ENCODE measurements at regions not wholly inside any gene's neighbourhood (a gene's known extent, or its start where the extent isn't known, plus 50 kb on each side); places are given as distances from the start of the nearest gene placed in this dataset.
"Not testable (repeated sequence)": the region's sequence is repeated elsewhere in the genome, so short reads cannot be mapped to it uniquely, and the experiment has no call there.

DNA sequence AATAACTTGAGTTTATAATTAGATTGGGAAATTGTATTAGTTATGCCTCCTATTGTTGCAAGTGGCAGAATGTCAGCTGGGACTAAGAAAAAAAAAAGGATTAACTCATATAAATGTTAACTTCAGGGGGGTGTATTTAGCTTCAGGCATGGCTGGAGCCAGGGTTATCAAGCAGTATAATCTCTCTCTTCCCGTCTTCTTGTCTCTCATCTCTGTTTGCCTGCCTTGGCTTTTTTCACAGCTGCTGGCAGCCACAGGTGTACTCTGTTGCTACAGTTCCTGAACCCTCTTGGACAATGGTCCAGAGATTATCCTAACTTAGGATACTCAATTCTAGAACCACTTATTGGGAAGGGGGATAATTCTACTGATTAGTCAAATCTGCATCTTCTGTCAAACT lies 370.7 kb upstream of the MEX3C start:
- Histone ChIP-seq H3K4me1 (ENCODE audit: control insufficient read depth in 5 of 5, insufficient read depth in 5 of 5, low read length in 5 of 5) (no peaks in the 10 kb centered on the region), H3K27ac (ENCODE audit: low read depth in 1 of 2, low read length in 1 of 2) (no peak overlapping the region), H3K9me3 (ENCODE audit: control insufficient read depth in 4 of 4, insufficient read depth in 3 of 4, low read length in 3 of 4) (peaks cover 0 to 2% (median 0%) of the 10 kb centered on the region in 4 donors), H3K36me3 (ENCODE audit: control insufficient read depth in 4 of 4, insufficient read depth in 4 of 4, low read length in 4 of 4) (no peaks in the 10 kb centered on the region), H3K27me3 (ENCODE audit: control insufficient read depth in 3 of 3, insufficient read depth in 3 of 3, low read length in 2 of 3) (no peaks in the 10 kb centered on the region), H3K9ac (ENCODE audit: insufficient read depth in 1 of 2, low read length in 2 of 2) (no peak overlapping the region), H3K4me3 (no peak overlapping the region)
- no peak for DNase-seq
- no peak for ATAC-seq (ENCODE audit: insufficient read depth, low FRiP score)
- 69 to 75% methylated on average over 1 of the region's 1 CpG for WGBS, 2 donors
- TF ChIP-seq, protein P1, sequence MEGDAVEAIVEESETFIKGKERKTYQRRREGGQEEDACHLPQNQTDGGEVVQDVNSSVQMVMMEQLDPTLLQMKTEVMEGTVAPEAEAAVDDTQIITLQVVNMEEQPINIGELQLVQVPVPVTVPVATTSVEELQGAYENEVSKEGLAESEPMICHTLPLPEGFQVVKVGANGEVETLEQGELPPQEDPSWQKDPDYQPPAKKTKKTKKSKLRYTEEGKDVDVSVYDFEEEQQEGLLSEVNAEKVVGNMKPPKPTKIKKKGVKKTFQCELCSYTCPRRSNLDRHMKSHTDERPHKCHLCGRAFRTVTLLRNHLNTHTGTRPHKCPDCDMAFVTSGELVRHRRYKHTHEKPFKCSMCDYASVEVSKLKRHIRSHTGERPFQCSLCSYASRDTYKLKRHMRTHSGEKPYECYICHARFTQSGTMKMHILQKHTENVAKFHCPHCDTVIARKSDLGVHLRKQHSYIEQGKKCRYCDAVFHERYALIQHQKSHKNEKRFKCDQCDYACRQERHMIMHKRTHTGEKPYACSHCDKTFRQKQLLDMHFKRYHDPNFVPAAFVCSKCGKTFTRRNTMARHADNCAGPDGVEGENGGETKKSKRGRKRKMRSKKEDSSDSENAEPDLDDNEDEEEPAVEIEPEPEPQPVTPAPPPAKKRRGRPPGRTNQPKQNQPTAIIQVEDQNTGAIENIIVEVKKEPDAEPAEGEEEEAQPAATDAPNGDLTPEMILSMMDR (IDR thresholded peaks at IDR 0.05; ENCODE audit: control extremely low read depth, extremely low read depth): no peak

- WGBS, 2 donors: 70 to 80% methylated on average over 2 of the region's 2 CpGs
- Histone ChIP-seq H3K4me3 (no peak overlapping the region), H3K9me3 (ENCODE audit: control insufficient read depth in 4 of 4, insufficient read depth in 3 of 4, low read length in 3 of 4) (peaks cover 0 to 4% (median 0%) of the 10 kb centered on the region in 4 donors), H3K27me3 (ENCODE audit: control insufficient read depth in 3 of 3, insufficient read depth in 3 of 3, low read length in 2 of 3) (no peaks in the 10 kb centered on the region), H3K27ac (ENCODE audit: low read depth in 1 of 2, low read length in 1 of 2) (peak overlapping the region in 1 of 2 donors; percentile 10), H3K36me3 (ENCODE audit: control insufficient read depth in 4 of 4, insufficient read depth in 4 of 4, low read length in 4 of 4) (no peaks in the 10 kb centered on the region), H3K4me1 (ENCODE audit: control insufficient read depth in 5 of 5, insufficient read depth in 5 of 5, low read length in 5 of 5) (no peaks in the 10 kb centered on the region), H3K9ac (ENCODE audit: insufficient read depth in 1 of 2, low read length in 2 of 2) (no peak overlapping the region)
- ATAC-seq (ENCODE audit: insufficient read depth, low FRiP score) (no peak), DNase-seq (no peak)
- TF ChIP-seq, protein P1 (IDR thresholded peaks at IDR 0.05; ENCODE audit: control extremely low read depth, extremely low read depth): no peak
Measured at GRCh38 chr18:51569153-51569552, 371.7 kb upstream of the MEX3C start.

- ATAC-seq (ENCODE audit: insufficient read depth, low FRiP score) (no peak), DNase-seq (no peak)
- Histone ChIP-seq H3K9ac (ENCODE audit: insufficient read depth in 1 of 2, low read length in 2 of 2) (no peak overlapping the region), H3K27me3 (ENCODE audit: control insufficient read depth in 3 of 3, insufficient read depth in 3 of 3, low read length in 2 of 3) (no peaks in the 10 kb centered on the region), H3K27ac (ENCODE audit: low read depth in 1 of 2, low read length in 1 of 2) (no peak overlapping the region), H3K36me3 (ENCODE audit: control insufficient read depth in 4 of 4, insufficient read depth in 4 of 4, low read length in 4 of 4) (no peaks in the 10 kb centered on the region), H3K9me3 (ENCODE audit: control insufficient read depth in 4 of 4, insufficient read depth in 3 of 4, low read length in 3 of 4) (peaks cover 0 to 4% (median 0%) of the 10 kb centered on the region in 4 donors), H3K4me1 (ENCODE audit: control insufficient read depth in 5 of 5, insufficient read depth in 5 of 5, low read length in 5 of 5) (no peaks in the 10 kb centered on the region), H3K4me3 (no peak overlapping the region)
- 83 to 96% methylated on average over 2 of the region's 2 CpGs for WGBS, 2 donors
- TF ChIP-seq, protein P1 (IDR thresholded peaks at IDR 0.05; ENCODE audit: control extremely low read depth, extremely low read depth): no peak
Measured at GRCh38 chr18:51569561-51569960, 372.1 kb upstream of the MEX3C start.

GRCh38 chr18:51570071-51570470 lies 372.6 kb upstream of the MEX3C start:
- DNase-seq: not testable (repeated sequence)

GRCh38 chr18:51573886-51574285 lies 376.4 kb upstream of the MEX3C start:
- WGBS, 2 donors: 75 to 82% methylated on average over 7 to 8 of the region's 8 CpGs
- H3K9ac ChIP-seq (ENCODE audit: insufficient read depth in 1 of 2, low read length in 2 of 2); H3K36me3 ChIP-seq (ENCODE audit: control insufficient read depth in 4 of 4, insufficient read depth in 4 of 4, low read length in 4 of 4); H3K4me3 ChIP-seq; ATAC-seq (ENCODE audit: insufficient read depth, low FRiP score); H3K4me1 ChIP-seq (ENCODE audit: control insufficient read depth in 5 of 5, insufficient read depth in 5 of 5, low read length in 5 of 5); H3K27me3 ChIP-seq (ENCODE audit: control insufficient read depth in 3 of 3, insufficient read depth in 3 of 3, low read length in 2 of 3); H3K27ac ChIP-seq (ENCODE audit: low read depth in 1 of 2, low read length in 1 of 2); H3K9me3 ChIP-seq (ENCODE audit: control insufficient read depth in 4 of 4, insufficient read depth in 3 of 4, low read length in 3 of 4); DNase-seq: not testable (repeated sequence)

More at GRCh38 chr18:51570071-51570470, 372.6 kb upstream of the MEX3C start:
- 79 to 89% methylated on average over 4 of the region's 4 CpGs for WGBS, 2 donors
- not testable (repeated sequence) for ATAC-seq (ENCODE audit: insufficient read depth, low FRiP score); H3K4me3 ChIP-seq; H3K27me3 ChIP-seq (ENCODE audit: control insufficient read depth in 3 of 3, insufficient read depth in 3 of 3, low read length in 2 of 3); H3K27ac ChIP-seq (ENCODE audit: low read depth in 1 of 2, low read length in 1 of 2); H3K4me1 ChIP-seq (ENCODE audit: control insufficient read depth in 5 of 5, insufficient read depth in 5 of 5, low read length in 5 of 5); H3K9me3 ChIP-seq (ENCODE audit: control insufficient read depth in 4 of 4, insufficient read depth in 3 of 4, low read length in 3 of 4); H3K9ac ChIP-seq (ENCODE audit: insufficient read depth in 1 of 2, low read length in 2 of 2); H3K36me3 ChIP-seq (ENCODE audit: control insufficient read depth in 4 of 4, insufficient read depth in 4 of 4, low read length in 4 of 4)

All from lung (tissue), 11 donors.